ENCODE measurements at regions not wholly inside any gene's neighbourhood (a gene's known extent, or its start where the extent isn't known, plus 50 kb on each side); places are given as distances from the start of the nearest gene placed in this dataset.

GRCh38 chr6:6748001-6748400 is 159.5 kb downstream of the LY86 start:
- no peak for DNase-seq (ENCODE audit: low read depth in 2 of 2)
- TF ChIP-seq, protein P1, sequence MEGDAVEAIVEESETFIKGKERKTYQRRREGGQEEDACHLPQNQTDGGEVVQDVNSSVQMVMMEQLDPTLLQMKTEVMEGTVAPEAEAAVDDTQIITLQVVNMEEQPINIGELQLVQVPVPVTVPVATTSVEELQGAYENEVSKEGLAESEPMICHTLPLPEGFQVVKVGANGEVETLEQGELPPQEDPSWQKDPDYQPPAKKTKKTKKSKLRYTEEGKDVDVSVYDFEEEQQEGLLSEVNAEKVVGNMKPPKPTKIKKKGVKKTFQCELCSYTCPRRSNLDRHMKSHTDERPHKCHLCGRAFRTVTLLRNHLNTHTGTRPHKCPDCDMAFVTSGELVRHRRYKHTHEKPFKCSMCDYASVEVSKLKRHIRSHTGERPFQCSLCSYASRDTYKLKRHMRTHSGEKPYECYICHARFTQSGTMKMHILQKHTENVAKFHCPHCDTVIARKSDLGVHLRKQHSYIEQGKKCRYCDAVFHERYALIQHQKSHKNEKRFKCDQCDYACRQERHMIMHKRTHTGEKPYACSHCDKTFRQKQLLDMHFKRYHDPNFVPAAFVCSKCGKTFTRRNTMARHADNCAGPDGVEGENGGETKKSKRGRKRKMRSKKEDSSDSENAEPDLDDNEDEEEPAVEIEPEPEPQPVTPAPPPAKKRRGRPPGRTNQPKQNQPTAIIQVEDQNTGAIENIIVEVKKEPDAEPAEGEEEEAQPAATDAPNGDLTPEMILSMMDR (IDR thresholded peaks at IDR 0.05; ENCODE audit: low read depth, low read length) = no peak
- no peak overlapping the region for H3K4me3 ChIP-seq (replicated peaks in 1 of 2; ENCODE audit: low read depth in 2 of 2, low read length in 2 of 2)

GRCh38 chr6:6749702-6750491 is 161.4 kb downstream of the LY86 start:
- H3K4me3 ChIP-seq (replicated peaks in 1 of 2; ENCODE audit: low read depth in 2 of 2, low read length in 2 of 2) = no peak overlapping the region
- TF ChIP-seq, protein P1 (IDR thresholded peaks at IDR 0.05; ENCODE audit: low read depth, low read length) = no peak
- peak; percentile 77 to 82 for DNase-seq (ENCODE audit: low read depth in 2 of 2)

DNA sequence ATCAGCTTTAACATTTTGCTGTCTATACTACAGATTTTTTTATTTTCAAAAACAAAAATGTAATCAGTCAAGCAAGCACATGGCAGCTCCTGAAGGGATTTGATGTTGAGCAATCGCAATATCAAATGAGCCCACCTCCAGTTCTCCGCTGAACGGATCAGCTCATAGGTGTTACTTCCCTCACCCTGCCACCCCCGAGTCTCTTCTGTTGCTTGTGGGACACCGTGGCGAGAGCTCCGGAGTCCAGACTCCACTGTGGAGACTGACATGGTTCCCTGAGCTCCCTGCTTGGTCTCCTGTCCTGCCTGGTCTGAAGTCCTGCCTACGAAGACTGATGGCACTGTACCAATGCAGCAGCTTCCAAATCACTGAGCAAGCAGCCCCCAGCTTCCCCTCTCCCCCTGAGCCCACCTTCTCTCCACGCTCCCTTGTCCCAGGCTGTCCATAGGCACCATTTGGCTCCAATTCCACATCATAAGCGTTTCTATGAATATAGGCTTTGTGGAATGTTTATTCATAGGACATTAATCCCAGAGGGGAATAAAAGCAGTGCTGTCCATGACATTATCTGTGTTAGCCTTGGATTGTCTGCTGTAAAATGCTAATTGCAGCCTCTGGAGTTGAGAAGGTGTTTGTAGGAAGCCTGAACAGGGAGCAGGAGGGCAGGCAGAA is 162.2 kb downstream of the LY86 start:
- no peak overlapping the region for H3K4me3 ChIP-seq (replicated peaks in 1 of 2; ENCODE audit: low read depth in 2 of 2, low read length in 2 of 2)
- TF ChIP-seq, protein P1 (IDR thresholded peaks at IDR 0.05; ENCODE audit: low read depth, low read length) = no peak
- no peak for DNase-seq (ENCODE audit: low read depth in 2 of 2)

- TF ChIP-seq, protein P1 (IDR thresholded peaks at IDR 0.05; ENCODE audit: low read depth, low read length) = no peak
Measured at GRCh38 chr6:6751266-6751596, 162.7 kb downstream of the LY86 start.

DNA sequence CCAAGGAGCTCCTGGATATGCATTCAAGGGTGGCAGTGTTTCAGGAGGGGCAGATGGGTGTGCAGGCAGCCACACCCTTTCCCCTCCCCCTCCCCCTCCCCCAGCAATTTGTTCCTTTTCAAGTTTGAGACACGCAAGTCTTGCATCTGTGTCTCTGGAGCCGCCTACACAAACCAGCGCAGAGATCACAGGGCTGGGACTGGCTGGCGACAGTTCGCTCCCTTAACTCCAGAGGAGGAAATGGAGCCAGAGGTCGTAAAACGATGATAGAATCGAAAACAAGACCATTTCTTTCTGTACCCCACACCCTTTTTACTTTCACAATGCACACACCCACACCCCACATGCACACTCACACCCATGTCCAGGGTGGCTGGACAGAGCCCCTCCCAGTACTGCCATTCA is 163.1 kb downstream of the LY86 start:
- DNase-seq (ENCODE audit: low read depth in 2 of 2) = no peak
- no peak overlapping the region for H3K4me3 ChIP-seq (replicated peaks in 1 of 2; ENCODE audit: low read depth in 2 of 2, low read length in 2 of 2)
- TF ChIP-seq, protein P1 (IDR thresholded peaks at IDR 0.05; ENCODE audit: low read depth, low read length) = no peak

More at GRCh38 chr6:6751266-6751596, 162.7 kb downstream of the LY86 start:
- no peak for DNase-seq (ENCODE audit: low read depth in 2 of 2)
- no peak overlapping the region for H3K4me3 ChIP-seq (replicated peaks in 1 of 2; ENCODE audit: low read depth in 2 of 2, low read length in 2 of 2)

DNA sequence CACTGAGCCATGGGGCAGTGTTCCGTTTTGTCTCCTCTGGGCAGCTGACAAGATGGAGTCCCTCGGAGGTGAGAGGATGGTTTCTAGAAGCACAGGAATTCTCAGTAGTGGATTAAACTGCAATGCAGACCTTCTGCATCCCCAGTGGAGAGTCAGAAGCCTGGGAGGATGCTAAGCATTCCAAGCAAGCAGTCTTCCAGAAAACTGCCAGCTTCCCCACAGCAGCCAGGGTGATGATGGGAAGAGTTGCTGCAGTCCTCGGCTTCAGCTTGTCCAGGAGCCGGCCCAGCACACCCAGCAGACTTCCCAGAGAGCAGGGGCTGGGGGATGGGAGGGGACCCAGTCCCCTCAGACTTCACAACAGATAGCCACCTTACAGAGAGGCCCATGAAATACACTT is 163.6 kb downstream of the LY86 start:
- no peak overlapping the region for H3K4me3 ChIP-seq (replicated peaks in 1 of 2; ENCODE audit: low read depth in 2 of 2, low read length in 2 of 2)
- peak in 1 of 2 donors; percentile 62 for DNase-seq (ENCODE audit: low read depth in 2 of 2)
- TF ChIP-seq, protein P1 (IDR thresholded peaks at IDR 0.05; ENCODE audit: low read depth, low read length) = no peak
